ENCODE measurements at regions not wholly inside any gene's neighbourhood (a gene's known extent, or its start where the extent isn't known, plus 50 kb on each side); places are given as distances from the start of the nearest gene placed in this dataset.
"Not testable (repeated sequence)": the region's sequence is repeated elsewhere in the genome, so short reads cannot be mapped to it uniquely, and the experiment has no call there.

- WGBS (ENCODE audit: insufficient coverage, low coverage, low lambda C conversion rate, missing lambda C conversion rate) = no CpG with 5 or more reads among the region's 1 CpG
- H3K27ac ChIP-seq = no peak overlapping the region
- TF ChIP-seq POLR2A (IDR thresholded peaks at IDR 0.05) (no peak), CTCF (IDR thresholded peaks at IDR 0.05) (no peak)
- no peak overlapping the region for H3K4me3 ChIP-seq
- ATAC-seq (peak in 1 of 4 donors; percentile 78), DNase-seq (no peak)
- H3K36me3 ChIP-seq = no peaks in the 10 kb centered on the region
- H3K4me1 ChIP-seq = no peaks in the 10 kb centered on the region
- no peaks in the 10 kb centered on the region for H3K27me3 ChIP-seq
- intact Hi-C loops (cut with DNase I) = no loop called here
- no peaks in the 10 kb centered on the region for H3K9me3 ChIP-seq
Observed at GRCh38 chr3:173216063-173216462, 75.0 kb upstream of the SPATA16 start.

- TF ChIP-seq CTCF (IDR thresholded peaks at IDR 0.05) (no peak), POLR2A (IDR thresholded peaks at IDR 0.05) (no peak)
- Histone ChIP-seq H3K27me3 (no peaks in the 10 kb centered on the region), H3K4me3 (no peak overlapping the region), H3K36me3 (no peaks in the 10 kb centered on the region), H3K9me3 (no peaks in the 10 kb centered on the region), H3K4me1 (no peaks in the 10 kb centered on the region), H3K27ac (no peak overlapping the region)
- WGBS (ENCODE audit: insufficient coverage, low coverage, low lambda C conversion rate, missing lambda C conversion rate) = 32% methylated on average over 3 of the region's 3 CpGs
- no peak for DNase-seq
- intact Hi-C loops (cut with DNase I) = no loop called here
- ATAC-seq = no peak
Observed at GRCh38 chr3:173214576-173214975, 73.5 kb upstream of the SPATA16 start.

GRCh38 chr3:173199568-173199967 is 58.5 kb upstream of the SPATA16 start:
- no peaks in the 10 kb centered on the region for H3K9me3 ChIP-seq
- H3K27ac ChIP-seq = no peak overlapping the region
- no peaks in the 10 kb centered on the region for H3K4me1 ChIP-seq
- TF ChIP-seq CTCF (IDR thresholded peaks at IDR 0.05) (no peak), POLR2A (IDR thresholded peaks at IDR 0.05) (no peak)
- no peaks in the 10 kb centered on the region for H3K36me3 ChIP-seq
- no peak for DNase-seq
- intact Hi-C loops (cut with DNase I) = no loop called here
- ATAC-seq = no peak
- no peak overlapping the region for H3K4me3 ChIP-seq
- no peaks in the 10 kb centered on the region for H3K27me3 ChIP-seq

- H3K4me1 ChIP-seq; H3K27me3 ChIP-seq; H3K27ac ChIP-seq; H3K4me3 ChIP-seq; intact Hi-C loops (cut with DNase I); H3K9me3 ChIP-seq; DNase-seq; ATAC-seq; H3K36me3 ChIP-seq: not testable (repeated sequence)
- WGBS (ENCODE audit: insufficient coverage, low coverage, low lambda C conversion rate, missing lambda C conversion rate) = 67% methylated on average over 2 of the region's 2 CpGs
Observed at GRCh38 chr3:173194868-173195267, 53.8 kb upstream of the SPATA16 start.

GRCh38 chr3:173191611-173192010 is 50.6 kb upstream of the SPATA16 start:
- no peaks in the 10 kb centered on the region for H3K4me1 ChIP-seq
- 53% methylated on average over 1 of the region's 1 CpG for WGBS (ENCODE audit: insufficient coverage, low coverage, low lambda C conversion rate, missing lambda C conversion rate)
- H3K36me3 ChIP-seq = no peaks in the 10 kb centered on the region
- no peaks in the 10 kb centered on the region for H3K9me3 ChIP-seq
- ATAC-seq (no peak), DNase-seq (no peak)
- no peak for TF ChIP-seq POLR2A (IDR thresholded peaks at IDR 0.05)
- H3K27ac ChIP-seq = no peak overlapping the region
- intact Hi-C loops (cut with DNase I) = no loop called here
- no peak overlapping the region for H3K4me3 ChIP-seq
- H3K27me3 ChIP-seq = no peaks in the 10 kb centered on the region
